NCI-H1694 treated with DMSO at 0.1 percent for 48 hours (cell line): ENCODE measurements at regions not wholly inside any gene's neighbourhood (a gene's known extent, or its start where the extent isn't known, plus 50 kb on each side); places are given as distances from the start of the nearest gene placed in this dataset.

ENCODE experiments used
- DNase-seq: peaks from one replicate; lab custom pipeline; 2025; lab: John Stamatoyannopoulos, UW

DNA sequence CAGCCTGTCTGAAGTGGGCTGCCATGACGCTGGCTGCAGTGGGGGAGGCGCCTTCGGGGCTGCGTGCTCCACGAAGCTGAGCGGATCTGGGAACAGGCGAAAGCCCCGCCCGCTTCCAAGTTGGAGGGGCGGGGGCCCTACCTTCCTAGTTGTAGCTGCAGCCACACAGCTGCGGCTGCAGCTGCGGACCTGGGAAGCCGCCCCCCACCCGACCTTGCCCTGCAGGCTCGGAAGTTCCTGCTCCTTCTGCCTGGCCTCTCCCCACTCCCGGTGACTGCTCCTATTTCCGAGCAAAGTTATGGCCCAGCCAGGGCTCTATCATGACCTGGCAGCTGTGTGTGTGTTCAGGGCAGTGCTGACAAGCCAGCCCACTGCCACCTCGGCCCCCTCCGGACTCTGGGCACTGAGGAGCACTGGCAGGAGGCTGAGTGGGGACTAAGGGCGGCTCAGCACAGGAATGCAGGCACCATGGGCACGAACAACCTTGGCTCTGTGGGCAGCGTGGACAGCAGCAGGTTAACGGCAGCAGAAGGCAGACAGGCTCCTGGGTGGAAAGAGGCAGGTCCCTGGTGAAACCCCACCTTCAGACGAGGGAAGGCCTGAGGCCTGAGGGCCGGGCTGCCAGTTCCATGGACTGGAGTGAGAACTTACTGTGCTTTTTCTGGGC is 352.4 kb upstream of the TMCO5A start:
- no peak for DNase-seq

DNA sequence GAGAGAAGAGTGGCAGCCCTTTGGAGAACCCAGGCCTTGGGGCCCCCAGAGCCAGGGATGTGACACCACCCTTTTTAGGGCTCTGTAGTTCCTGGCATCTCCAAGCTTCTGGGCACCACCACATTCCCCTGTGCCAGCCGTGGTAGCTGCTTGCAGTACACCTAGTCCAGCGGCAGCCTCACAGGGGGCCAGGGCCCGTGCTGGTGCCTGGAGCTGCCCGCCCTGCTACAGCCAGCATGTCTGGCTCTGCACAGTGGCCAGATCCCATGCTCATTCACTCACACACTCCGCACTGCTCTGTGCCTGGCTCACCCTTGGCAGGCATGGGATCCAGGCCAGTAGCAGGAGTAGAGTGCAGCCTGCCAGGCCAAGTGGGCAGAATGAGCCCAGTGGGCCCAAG is 351.6 kb upstream of the TMCO5A start:
- no peak for DNase-seq

DNA sequence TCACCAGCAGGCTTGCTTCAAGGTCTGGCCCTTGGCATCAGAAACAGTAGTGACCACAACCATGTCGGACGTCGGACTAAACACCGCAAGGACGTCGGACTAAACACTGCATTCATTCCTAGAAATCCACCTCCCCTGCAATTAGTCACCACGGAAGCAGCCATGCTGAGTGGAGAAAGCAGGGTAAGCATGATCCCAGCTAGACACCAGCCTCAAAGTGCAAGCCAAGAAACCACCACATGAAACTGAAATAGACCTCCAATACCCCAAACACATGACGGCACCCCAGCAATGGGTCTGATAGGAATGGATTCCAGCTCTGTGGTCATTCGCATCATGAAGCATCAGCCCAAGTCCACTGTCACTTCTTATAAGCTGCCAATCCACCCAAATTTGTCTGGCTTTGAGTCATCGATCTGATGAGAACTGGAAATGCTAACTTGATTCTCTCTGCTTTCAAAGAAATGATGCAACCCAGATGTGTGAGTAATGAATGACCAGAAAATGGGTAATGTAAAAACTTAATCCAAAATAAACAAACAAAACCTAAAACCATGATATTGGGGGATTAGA is 348.3 kb upstream of the TMCO5A start:
- DNase-seq: no peak

DNA sequence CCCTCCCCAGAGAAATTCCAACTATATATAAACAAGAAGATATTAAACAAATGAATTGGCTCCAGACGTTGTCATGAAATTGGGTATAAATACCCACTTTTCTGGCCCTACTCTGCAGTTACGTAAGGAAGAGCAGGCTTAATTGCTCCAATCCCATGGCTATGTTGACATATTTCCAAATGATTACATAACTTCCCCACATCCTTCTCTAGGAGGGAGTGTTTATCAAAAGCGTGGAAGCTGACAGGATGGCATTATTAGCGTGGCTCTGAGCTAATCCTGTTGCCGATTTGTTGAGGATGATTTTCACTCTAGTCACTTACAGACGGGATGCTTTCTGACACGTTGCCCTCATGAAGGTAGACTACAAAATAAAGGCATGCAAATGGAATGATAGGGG is 347.5 kb upstream of the TMCO5A start:
- no peak for DNase-seq

DNA sequence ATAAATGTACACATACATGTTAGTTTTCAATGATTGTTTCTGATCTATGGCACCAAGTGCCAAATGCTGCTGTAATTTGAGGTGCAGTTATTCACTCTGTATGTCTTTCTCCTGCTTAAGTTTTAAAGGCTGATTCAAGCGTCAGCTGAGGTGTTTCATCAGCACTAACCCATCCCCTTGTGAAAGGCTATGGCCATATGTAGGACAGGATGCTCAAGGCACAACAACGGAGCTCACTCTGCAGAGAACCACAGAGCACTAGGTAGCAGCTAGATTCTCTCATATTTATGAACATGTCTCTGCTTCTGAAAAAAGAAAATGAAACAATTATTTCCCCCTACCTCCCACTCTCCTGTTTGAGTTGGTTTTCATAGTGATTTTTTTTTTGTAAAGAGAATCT is 340.0 kb upstream of the TMCO5A start:
- no peak for DNase-seq

DNA sequence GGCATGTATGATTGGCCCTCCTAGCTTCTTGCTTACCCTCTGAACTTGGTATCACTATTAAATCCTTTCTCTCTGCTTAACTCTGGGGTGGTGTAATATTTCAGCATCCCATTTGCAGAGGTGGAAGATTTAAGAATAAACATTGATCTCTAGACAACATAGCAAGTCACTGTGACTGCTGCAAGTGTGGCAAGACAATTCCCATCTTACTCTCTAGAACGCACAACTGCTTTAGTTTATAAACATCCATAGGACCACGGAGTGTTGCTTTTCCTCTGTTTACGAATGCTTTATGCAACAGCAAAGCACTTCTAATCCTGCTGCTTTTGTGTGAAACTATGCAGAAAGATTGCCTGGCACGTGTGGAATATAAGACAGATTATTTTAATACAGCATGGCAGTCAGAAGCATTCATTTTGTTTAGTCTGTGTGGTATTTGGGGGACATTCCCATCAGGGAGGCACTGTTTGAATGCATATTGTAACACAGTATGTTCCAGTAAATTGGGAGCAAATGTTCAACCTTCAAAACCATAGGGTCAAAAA is 338.9 kb upstream of the TMCO5A start:
- DNase-seq: no peak

- no peak for DNase-seq
These were observed 335.3 kb upstream of the TMCO5A start for GRCh38 chr15:37599156-37599555.

DNA sequence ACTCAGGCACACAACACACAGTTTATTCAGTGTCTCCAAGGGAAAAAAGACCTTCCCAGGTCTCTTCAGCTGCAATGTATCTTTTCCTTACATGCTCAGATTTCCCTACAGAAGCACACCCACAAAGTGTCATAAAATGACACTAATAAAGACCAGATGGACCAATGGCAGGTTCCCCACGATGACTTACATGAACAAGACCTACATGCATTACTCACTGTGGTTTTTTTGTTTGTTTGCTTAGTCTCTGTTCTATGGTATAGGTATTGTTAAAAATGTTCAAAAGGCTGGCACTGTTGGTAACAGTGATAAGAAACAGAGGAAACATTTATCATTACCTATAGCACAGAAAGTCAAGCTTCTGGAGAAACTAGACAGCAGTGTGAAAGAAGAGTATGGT is 318.2 kb upstream of the TMCO5A start:
- no peak for DNase-seq

GRCh38 chr15:37618353-37618752 is 316.1 kb upstream of the TMCO5A start:
- DNase-seq: no peak

DNA sequence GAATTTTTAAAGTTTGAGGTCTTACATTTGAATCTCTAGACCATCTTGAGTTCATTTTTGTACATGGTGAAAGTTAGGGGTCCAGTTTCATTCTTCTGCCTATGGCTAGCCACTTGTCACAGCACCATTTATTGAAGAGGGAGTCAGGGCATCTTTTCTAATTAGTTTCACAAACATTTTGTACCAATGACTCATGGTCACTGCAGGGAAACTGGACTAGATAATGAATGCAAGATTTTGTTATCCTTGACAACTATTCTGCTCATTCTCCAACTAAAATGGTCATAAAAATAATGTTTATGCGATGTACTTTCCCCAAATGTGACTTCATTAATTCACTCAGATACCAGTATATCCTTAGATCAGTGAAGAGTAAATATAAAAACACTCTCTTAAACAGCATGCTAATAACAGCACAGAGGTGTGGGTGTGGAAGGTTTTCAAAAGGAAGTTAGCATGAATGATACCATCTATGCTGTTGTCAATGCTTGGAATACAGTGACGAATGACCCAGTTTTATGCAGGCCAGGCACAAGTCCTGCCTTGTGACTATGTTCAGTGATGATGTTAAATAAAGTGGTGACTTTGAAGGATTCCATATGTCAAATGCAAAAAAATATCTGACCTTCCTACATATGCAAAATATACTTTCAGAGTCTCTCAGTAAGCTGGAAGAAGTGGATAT is 314.9 kb upstream of the TMCO5A start:
- no peak for DNase-seq

DNA sequence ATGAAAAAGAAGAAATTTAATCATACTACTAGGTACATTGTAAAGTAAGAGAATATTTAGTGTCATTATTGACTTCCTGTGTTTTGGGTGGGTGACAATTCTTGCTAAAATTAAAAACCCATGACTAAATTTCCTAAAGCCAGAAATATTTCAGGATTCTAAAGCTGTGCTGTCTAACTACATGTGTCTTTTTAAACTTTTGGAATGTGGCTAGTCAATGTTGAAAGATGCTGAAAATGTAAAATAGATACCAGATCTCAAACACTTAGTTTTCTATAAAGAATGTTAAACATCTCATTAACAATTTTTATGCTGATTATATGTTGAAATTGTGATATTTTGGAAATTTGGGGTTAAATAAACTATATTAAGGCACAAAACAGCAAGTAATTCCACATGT is 308.9 kb upstream of the TMCO5A start:
- DNase-seq: no peak

GRCh38 chr15:37628507-37628906 is 305.9 kb upstream of the TMCO5A start:
- DNase-seq: no peak

DNA sequence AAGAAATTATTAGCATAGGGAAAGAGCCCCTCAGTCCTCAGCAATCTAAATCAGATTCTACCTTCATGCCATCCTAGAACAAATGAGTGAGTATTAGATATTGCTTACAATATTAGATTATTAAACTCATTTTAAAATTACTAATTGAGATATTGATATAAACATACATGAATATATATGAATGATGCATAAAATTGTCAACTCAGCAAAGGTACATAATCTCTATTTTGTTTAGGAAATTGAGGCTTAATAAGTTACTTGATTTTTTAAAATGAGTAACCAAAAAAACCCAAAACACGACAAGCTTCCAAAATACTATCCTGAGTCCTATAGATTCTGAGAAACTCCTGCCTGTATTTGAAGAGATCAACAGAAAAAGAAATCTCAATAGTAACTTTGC is 297.7 kb upstream of the TMCO5A start:
- no peak for DNase-seq

GRCh38 chr15:37638116-37638515 is 296.3 kb upstream of the TMCO5A start:
- DNase-seq: no peak

GRCh38 chr15:37638691-37639090 is 295.7 kb upstream of the TMCO5A start:
- no peak for DNase-seq

DNA sequence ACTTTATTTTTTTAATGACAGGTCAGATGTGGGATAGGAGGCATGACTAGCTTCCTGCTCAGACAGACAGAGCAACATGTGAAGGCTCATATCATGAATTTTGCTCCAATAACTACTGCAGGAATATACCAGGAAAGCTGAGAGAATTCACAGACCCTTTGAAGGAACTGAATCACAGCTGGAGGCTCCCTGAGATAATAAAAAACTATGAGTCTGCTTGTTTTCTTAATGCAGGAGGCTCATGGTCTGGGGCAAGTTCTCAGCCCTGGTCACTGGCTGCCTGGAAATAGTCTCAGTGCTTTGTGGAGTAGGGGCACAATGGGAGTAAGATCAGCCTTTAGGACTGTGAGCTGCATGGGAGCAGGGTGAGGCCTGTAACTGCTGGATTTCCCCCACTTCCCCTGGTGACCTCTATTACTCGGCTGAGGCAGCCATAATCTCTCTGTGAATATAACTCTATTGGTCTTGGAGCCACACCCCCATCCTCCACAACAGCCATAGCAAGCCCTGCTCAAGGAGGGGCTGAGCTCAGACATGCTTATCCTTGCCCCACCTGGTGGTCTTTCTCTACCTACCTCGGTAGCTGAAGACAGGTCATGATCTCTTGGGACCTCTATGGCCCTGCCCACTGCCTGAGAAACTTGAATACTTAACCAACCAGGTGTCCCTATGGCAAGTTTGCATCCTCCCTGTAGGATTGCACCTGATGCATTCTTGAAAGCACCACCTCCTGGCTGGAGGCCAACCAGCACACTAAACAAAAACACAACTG is 281.6 kb upstream of the TMCO5A start:
- DNase-seq: no peak

DNA sequence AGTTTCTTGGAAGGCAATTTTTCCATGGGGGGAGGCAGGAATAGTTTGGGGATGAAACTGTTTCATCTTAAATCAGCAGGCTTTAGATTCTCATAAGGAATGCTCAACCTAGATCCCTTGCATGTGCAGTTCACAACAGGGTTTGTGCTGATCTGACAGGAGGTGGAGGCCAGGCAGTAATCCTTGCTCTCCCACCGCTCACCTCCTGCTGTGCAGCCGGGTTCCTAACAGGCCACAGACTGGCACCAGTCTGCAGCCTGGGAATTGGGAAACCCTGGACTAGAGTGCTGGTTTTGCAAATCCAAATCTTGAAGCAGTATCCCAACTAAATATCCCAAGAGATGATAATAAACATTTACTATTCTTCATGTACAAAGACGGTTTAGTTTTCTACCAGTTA is 256.3 kb upstream of the TMCO5A start:
- no peak for DNase-seq

DNA sequence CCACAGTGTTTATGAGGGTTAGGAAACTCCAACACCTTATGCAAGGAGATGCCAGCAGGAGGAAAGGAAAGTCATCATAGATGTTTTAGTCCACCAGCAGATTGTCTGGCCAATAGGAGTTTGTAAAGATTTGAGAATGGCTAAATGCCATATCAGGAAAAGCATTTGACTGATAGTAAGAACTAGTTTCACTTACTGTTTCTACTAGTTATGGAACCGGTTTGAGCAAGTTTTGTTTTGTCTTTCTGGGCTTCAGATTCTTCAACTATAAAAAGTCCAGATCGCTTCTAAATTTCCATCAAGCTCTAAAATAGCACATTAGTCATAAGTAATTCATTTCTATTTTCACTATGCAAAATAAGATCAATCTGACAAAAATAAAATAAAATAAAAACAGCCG is 254.8 kb upstream of the TMCO5A start:
- no peak for DNase-seq

DNA sequence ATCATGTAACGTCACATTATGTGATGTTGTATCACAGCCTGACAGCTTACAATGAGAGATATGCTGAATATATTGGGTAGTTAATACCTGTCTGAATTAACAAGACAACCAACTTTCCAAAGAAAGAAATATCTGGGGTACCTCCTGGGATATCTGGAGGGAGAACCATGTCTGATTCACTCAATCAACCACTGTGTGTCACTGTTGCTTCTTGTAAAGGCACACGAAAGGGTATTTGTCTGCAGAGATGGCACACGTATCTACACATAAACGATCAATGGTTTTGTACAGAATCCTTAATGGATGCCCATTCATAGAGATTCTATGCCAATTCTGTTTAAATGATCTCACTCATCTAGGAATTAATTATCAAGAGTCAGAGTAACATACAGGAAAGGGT is 252.1 kb upstream of the TMCO5A start:
- DNase-seq: no peak

DNA sequence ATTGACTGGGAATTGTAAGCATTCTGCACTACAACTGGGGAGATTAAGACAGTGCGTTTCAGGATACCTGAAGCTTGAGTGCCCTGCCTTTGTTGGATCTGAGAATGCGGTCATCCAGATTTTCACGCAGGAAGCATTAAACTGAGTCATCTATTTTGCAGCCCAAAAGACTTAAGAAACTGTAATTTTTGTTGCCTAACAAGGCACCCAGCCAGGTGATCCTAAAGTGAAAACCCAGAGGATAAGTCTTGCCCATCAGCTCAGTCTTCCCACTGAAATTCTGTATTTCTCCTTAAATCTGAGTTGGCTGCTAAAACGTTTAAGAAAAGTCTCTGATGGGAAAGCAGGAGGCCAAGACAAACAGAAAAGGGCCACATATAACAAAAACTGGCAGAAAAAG is 242.5 kb upstream of the TMCO5A start:
- DNase-seq: no peak

DNA sequence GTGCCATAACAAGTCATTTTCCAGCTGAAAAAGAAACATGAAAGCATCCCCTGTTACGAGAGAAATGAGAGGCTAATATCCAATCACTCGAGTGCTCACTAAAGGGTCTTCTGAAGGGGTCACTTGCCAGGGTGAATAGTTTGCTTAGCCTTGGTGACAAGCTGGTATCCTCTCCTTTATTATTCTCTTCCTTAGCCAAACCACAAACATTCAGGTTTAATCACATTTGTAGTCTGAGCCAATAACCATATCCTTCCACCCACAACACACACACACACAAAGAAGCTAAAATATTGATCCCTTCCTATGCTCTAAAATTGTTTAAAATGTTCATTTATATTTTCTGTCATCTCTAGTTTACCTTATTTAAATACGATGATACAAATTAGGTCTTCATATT is 240.5 kb upstream of the TMCO5A start:
- DNase-seq: no peak

DNA sequence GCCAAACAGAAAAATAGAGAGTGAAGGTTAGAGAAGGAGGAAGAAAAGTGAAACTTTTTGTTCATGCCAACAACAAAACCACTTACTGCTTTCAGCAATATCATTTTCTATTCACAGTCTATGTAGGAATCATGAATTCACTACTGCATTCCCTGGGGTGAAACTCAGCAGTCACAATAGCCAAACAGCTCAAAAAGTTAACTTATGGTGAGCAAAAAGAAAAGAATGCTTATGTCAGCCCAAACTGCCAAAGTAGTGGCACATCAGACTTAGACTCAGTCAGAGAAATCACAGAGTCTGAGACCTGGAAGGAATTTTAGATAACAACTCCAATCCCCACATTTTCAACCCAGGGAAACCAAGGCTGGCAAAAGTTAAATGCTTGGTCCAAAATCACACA is 238.7 kb upstream of the TMCO5A start:
- no peak for DNase-seq

DNA sequence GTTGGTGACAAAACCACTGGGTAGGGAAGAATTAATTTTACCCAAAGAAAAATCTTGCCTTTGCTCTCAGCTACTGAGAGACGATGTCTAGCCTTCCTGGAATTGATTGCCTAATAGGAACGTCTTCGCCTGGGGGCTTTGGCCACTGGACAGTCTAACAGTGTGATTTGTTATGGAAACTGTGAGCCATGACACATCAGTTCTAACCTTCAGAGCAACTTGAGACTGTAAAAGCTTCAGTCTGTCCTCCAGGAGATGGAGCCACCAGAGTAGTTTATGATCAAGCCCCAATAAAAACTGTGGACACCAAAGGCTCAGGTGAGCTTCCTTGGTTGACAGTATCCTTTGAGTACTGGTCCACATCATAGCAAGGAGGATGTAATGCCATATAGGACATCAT is 235.8 kb upstream of the TMCO5A start:
- no peak for DNase-seq
